Left cardiac atrium (tissue), 4 donors: ENCODE measurements at regions not wholly inside any gene's neighbourhood (a gene's known extent, or its start where the extent isn't known, plus 50 kb on each side); places are given as distances from the start of the nearest gene placed in this dataset.

ENCODE experiments used
- ATAC-seq, 2 donors: fragments of 200-7000 bp; cut with Tn5 transposase; one replicate each; pipeline ENCODE4 v1.9.1; 2020; ENCODE audit warnings: mild to moderate bottlenecking in 2 of 2, moderate library complexity in 2 of 2
- DNase-seq: peaks from one replicate; pipeline ENCODE4 v3.0.0-alpha.2; 2020
- intact Hi-C, 2 donors: fragments of 100-400 bp; cut with DNase I; formaldehyde crosslinking; loops; one replicate each; pipeline versions ENCODE4 v1.14.1 to v1.15.1; 2022 to 2023
- donor health status: DM: no; HTN: yes; CAD: no.
- donor health status: DM: no; HTN: yes; CAD: no; lungs with severe emphysema.
- donor health status: DM: yes; HTN: yes; CAD: no.
- donor health status: Dilated cardiomyopathy.

DNA sequence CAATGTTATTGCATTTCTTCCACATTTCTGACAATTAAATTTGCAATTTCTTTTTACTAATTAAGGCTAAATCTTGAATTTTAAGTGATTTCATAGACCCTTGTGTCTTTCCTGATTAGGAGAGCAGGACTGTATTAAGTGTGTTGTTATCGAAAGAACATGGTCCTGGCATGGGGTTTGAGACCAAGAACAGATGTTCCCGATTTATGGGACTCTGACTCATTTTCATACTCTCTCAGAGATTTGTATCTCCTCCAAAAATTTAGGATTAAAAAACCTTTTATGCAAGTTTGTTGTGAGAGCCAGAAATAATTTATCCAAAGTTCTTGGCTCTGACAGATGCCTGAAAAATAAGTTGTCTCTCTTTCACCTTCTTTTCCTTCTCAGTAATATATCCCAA lies 589.3 kb upstream of the ARGLU1 start:
- ATAC-seq, result no peak
- DNase-seq, result no peak
- intact Hi-C loops, result no loop called here

GRCh38 chr13:107144432-107144831 lies 576.5 kb upstream of the ARGLU1 start:
- DNase-seq, result no peak
- intact Hi-C loops, result no loop called here
- no peak for ATAC-seq

DNA sequence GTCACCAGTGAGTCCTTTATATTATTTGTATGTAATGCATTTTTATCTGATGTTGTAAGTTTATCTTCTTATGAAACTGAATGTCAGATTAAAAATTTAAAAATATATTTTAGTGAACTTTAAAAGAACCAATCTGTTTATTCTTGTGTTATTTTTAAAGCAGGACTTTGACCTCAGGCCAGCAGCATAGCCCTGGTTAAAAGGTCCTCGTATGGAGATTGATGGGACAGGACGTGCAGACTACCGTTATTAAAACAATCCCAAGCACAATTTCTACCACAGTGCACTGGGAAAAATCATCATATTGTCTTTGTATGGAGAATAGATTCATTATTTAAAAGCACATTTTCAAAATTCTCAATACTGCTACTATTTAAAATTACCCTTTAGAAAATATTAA lies 573.8 kb upstream of the ARGLU1 start:
- DNase-seq, result no peak
- intact Hi-C loops, result no loop called here

GRCh38 chr13:107139006-107139405 lies 571.1 kb upstream of the ARGLU1 start:
- DNase-seq, result no peak
- peak; percentile 76 to 83 for ATAC-seq
- intact Hi-C loops, result no loop called here

More for the DNA sequence above, 573.8 kb upstream of the ARGLU1 start:
- ATAC-seq, result no peak

GRCh38 chr13:107138486-107138885 lies 570.5 kb upstream of the ARGLU1 start:
- ATAC-seq (peak in 1 of 2 donors; percentile 44), DNase-seq (no peak)
- intact Hi-C loops, result no loop called here

DNA sequence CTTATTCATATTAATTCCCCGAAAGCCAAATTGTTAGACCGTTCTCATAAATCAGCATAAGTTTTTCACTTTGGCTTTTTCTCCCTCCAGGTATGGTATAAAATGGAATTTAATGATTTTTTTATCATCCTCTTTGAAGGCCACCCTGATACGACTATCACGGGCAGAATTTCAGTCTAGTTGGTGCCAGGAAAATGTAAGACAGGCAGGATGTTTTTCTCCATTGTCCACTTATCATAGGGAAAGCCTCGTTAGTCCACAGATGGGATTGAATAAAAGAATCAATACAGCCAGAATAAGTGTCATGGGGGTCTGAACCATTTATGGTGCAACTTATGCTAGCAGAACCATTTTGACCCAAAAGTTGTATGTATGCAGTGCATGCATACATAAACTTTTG lies 566.0 kb upstream of the ARGLU1 start:
- DNase-seq, result no peak
- intact Hi-C loops, result no loop called here
- ATAC-seq, result no peak

GRCh38 chr13:107130566-107130965 lies 562.6 kb upstream of the ARGLU1 start:
- DNase-seq (no peak), ATAC-seq (no peak)
- intact Hi-C loops, result no loop called here

DNA sequence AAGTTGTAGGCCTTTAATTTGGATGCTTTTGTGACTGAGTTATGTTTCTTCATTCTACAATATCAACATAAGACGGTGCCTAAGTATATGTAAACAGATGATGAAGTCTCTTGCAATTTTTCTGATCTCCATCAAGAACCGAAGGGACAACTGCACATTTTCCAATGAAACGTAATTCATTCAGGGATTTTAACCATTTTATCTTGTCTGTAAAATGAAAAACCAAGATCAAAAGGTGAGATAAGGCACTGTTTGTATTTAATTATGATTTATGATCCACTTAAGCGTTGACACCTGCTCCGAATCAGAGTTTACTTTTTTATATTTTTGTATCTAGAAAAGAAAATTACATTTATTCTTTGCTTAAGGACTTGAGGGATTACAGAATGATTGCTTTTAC lies 556.8 kb upstream of the ARGLU1 start:
- DNase-seq, result no peak
- ATAC-seq, result no peak
- intact Hi-C loops, result no loop called here

- intact Hi-C loops, result no loop called here
- DNase-seq, result no peak
- no peak for ATAC-seq
Observed at GRCh38 chr13:107124129-107124718, 556.3 kb upstream of the ARGLU1 start.

DNA sequence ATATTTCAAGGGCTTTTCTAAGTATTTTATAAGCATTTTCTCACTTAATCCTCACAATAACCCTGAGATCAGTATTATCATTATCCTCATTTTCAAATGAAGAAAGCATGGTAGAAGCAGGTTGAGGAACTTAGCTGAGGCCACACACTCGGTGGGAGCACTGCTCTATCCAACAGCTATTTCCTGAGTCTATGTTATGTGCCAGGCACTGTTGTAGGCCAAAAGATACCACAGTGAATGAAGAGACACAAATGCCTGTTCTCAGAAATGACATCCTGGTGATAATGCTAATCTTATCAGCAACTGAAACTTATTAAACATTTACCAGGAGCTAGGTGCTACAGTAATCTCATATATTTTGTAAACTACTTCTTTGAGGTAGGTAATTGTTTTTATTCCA lies 553.9 kb upstream of the ARGLU1 start:
- DNase-seq (no peak), ATAC-seq (no peak)
- intact Hi-C loops, result no loop called here

DNA sequence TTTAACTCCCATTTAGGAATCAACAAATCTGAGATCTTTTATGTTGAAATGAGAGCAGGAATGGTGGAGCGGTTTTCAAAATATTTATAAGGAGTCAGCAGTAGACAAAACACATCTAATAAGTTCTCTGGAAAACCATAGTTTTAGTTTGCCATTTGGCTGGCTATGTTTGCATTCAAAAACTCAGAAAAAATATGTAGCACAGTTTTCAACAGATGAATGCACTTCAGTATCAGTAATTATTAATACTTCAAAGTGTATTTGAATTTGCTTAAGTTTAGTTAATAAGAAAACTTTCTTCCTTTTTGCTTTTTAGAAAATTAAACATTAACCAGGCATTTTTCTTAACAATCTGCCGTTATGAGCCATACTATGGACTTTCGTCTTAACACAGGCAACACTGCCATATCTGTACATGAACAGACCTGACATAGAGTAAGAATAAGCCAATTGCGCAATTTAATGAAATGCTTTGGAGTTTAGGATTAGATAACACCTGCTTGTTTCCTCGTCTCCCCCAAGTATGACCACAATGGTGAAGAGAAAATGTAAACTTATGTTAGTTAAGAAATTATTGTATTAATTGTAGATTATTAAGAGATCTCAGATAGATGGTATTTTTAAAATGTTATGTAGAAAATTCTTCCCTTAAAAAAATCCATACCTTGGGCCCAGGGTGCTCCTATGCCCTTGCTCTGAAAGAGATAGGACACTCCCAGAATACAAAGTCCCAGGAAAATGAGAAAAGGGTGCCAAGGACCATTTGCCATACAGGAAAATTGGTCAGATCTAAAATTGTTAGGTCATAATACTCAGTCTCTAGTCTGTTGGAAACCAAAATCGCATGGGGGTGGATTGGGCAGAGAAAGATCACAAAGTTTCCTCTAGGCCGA lies 552.3 kb upstream of the ARGLU1 start:
- ATAC-seq (no peak), DNase-seq (no peak)
- intact Hi-C loops, result no loop called here

- no peak for DNase-seq
- ATAC-seq, result no peak
- intact Hi-C loops, result no loop called here
Observed at GRCh38 chr13:107118506-107118905, 550.6 kb upstream of the ARGLU1 start.

DNA sequence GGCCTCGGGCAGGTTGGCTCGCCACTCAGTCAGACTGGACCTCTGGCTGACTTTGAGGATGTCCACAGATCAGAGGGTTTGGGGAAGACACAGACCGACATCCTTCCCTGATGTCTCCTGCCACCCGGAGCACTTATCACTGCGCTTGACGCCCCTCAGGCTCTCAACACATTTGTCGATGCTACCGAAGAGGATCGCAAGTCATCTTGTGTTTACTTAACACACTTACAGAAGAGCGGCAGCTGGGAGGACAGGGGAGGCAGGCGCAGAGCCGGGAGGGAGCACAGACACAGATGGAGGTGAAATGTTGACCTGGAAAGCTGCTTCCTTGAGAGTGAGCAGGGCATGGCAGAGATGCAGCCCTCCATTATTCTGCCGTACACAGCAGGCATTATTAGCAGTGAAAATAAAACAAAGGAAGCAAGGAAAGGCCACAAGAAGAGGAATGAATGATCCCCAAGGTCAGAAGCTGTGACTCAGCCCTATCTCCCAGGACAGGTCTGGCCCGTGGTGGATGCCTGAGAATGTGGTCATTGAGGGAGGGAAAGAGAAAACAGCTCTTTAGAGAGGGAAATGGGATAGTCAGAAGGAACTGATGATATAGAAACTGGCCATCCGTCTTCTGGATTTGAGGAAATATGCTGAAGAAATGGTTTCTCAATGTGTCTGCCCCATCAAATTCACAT lies 549.5 kb upstream of the ARGLU1 start:
- ATAC-seq, result no peak
- intact Hi-C loops, result no loop called here
- no peak for DNase-seq

- ATAC-seq (no peak), DNase-seq (no peak)
- intact Hi-C loops, result no loop called here
Observed at GRCh38 chr13:107113387-107113786, 545.5 kb upstream of the ARGLU1 start.

GRCh38 chr13:107111248-107111647 lies 543.3 kb upstream of the ARGLU1 start:
- no peak for DNase-seq
- ATAC-seq, result no peak
- intact Hi-C loops, result no loop called here

GRCh38 chr13:107104631-107105030 lies 536.7 kb upstream of the ARGLU1 start:
- intact Hi-C loops, result no loop called here
- DNase-seq (no peak), ATAC-seq (no peak)

DNA sequence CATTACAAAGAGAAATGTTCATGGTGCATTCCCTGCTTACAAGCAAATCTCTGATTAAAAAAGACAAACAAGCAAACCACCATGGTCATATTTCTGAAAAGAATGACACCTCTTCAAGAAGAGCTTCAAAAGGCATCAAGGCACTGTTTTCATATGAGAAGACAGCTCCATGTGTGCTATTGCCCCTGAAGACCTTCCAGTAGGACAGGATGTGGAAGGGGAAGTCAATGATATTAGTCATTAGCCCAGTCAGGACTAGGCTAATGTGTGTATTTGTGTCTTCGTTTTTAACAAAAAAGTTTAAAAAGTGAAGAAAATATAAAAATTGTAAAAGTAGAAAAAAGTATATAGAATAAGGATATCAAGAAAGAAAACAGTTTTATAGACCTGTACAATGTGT lies 534.7 kb upstream of the ARGLU1 start:
- no peak for DNase-seq
- no peak for ATAC-seq
- intact Hi-C loops, result no loop called here

DNA sequence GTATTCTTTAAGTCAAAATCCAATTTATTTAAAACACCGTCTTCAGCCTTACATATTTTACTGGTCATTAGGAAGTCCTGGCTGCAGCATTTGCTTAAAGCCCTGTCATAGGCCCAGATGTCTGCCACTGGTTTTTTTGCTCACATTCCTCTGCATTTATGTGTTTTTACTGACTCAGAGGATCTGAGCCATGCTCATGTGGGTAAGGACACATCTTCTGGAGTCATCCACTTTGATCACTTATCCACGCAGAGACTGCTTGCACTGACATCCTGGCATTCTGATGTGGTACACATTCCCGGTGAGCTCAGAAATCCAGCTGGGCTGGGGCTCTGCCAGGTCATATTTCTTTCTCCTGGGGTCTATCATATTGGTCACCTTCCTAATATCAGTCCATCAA lies 531.7 kb upstream of the ARGLU1 start:
- intact Hi-C loops, result no loop called here
- no peak for ATAC-seq
- no peak for DNase-seq

- no peak for ATAC-seq
- DNase-seq, result no peak
- intact Hi-C loops, result no loop called here
Observed at GRCh38 chr13:107097916-107098315, 530.0 kb upstream of the ARGLU1 start.

- intact Hi-C loops, result no loop called here
- ATAC-seq, result no peak
Observed at GRCh38 chr13:107095876-107096275, 527.9 kb upstream of the ARGLU1 start.

More at GRCh38 chr13:107095876-107096275, 527.9 kb upstream of the ARGLU1 start:
- no peak for DNase-seq
